ENCODE measurements at regions not wholly inside any gene's neighbourhood (a gene's known extent, or its start where the extent isn't known, plus 50 kb on each side); places are given as distances from the start of the nearest gene placed in this dataset.

- H3K4me1 ChIP-seq, result no peaks in the 10 kb centered on the region
- no peak for TF ChIP-seq CTCF (IDR thresholded peaks at IDR 0.05; ENCODE audit: low read depth, low read length)
- no peak for DNase-seq
- H3K9me3 ChIP-seq, result no peaks in the 10 kb centered on the region
- no peak overlapping the region for H3K4me3 ChIP-seq (ENCODE audit: low read depth, low read length)
- no peaks in the 10 kb centered on the region for H3K36me3 ChIP-seq
- H3K27me3 ChIP-seq, result no peaks in the 10 kb centered on the region
These were observed 432.6 kb downstream of the LRIG3 start for GRCh38 chr12:58487678-58488161.

- Histone ChIP-seq H3K4me3 (ENCODE audit: low read depth, low read length) (no peak overlapping the region), H3K9me3 (no peaks in the 10 kb centered on the region), H3K4me1 (no peaks in the 10 kb centered on the region), H3K36me3 (no peaks in the 10 kb centered on the region), H3K27me3 (no peaks in the 10 kb centered on the region)
- TF ChIP-seq CTCF (IDR thresholded peaks at IDR 0.05; ENCODE audit: low read depth, low read length), result no peak
- no peak for DNase-seq
These were observed 430.9 kb downstream of the LRIG3 start for GRCh38 chr12:58489394-58489793.

- no peak for DNase-seq
- H3K27me3 ChIP-seq, result no peaks in the 10 kb centered on the region
- no peak for TF ChIP-seq CTCF (IDR thresholded peaks at IDR 0.05; ENCODE audit: low read depth, low read length)
- no peaks in the 10 kb centered on the region for H3K9me3 ChIP-seq
- H3K4me3 ChIP-seq (ENCODE audit: low read depth, low read length), result no peak overlapping the region
- H3K4me1 ChIP-seq, result no peaks in the 10 kb centered on the region
- no peaks in the 10 kb centered on the region for H3K36me3 ChIP-seq
These were observed 429.0 kb downstream of the LRIG3 start for GRCh38 chr12:58491306-58491705.

- H3K4me1 ChIP-seq, result no peaks in the 10 kb centered on the region
- no peaks in the 10 kb centered on the region for H3K9me3 ChIP-seq
- DNase-seq, result no peak
- H3K36me3 ChIP-seq, result no peaks in the 10 kb centered on the region
- no peak overlapping the region for H3K4me3 ChIP-seq (ENCODE audit: low read depth, low read length)
- no peaks in the 10 kb centered on the region for H3K27me3 ChIP-seq
- TF ChIP-seq CTCF (IDR thresholded peaks at IDR 0.05; ENCODE audit: low read depth, low read length), result no peak
These were observed 423.7 kb downstream of the LRIG3 start for GRCh38 chr12:58496411-58497190.

GRCh38 chr12:58500399-58500798 lies 419.9 kb downstream of the LRIG3 start:
- H3K9me3 ChIP-seq, result no peaks in the 10 kb centered on the region
- no peak for DNase-seq
- no peak for TF ChIP-seq CTCF (IDR thresholded peaks at IDR 0.05; ENCODE audit: low read depth, low read length)
- H3K4me1 ChIP-seq, result no peaks in the 10 kb centered on the region
- H3K4me3 ChIP-seq (ENCODE audit: low read depth, low read length), result no peak overlapping the region
- H3K36me3 ChIP-seq, result no peaks in the 10 kb centered on the region
- no peaks in the 10 kb centered on the region for H3K27me3 ChIP-seq

- H3K4me1 ChIP-seq, result no peaks in the 10 kb centered on the region
- H3K27me3 ChIP-seq, result no peaks in the 10 kb centered on the region
- DNase-seq, result no peak
- H3K9me3 ChIP-seq, result no peaks in the 10 kb centered on the region
- H3K4me3 ChIP-seq (ENCODE audit: low read depth, low read length), result no peak overlapping the region
- no peaks in the 10 kb centered on the region for H3K36me3 ChIP-seq
- TF ChIP-seq CTCF (IDR thresholded peaks at IDR 0.05; ENCODE audit: low read depth, low read length), result no peak
These were observed 418.1 kb downstream of the LRIG3 start for GRCh38 chr12:58502226-58502625.

All from BE2C (cell line).